C4-2B (cell line): ENCODE measurements at regions not wholly inside any gene's neighbourhood (a gene's known extent, or its start where the extent isn't known, plus 50 kb on each side); places are given as distances from the start of the nearest gene placed in this dataset.

ENCODE experiments used
- CTCF ChIP-seq: fragments of 450-650 bp; conservative IDR thresholded peaks from 2 replicates; pipeline ENCODE4 v1.5.1; 2017; ENCODE audit warnings: mild to moderate bottlenecking
- ZFX ChIP-seq: fragments of 450-650 bp; IDR thresholded peaks from 2 replicates; pipeline ENCODE4 v1.6.1; 2017

DNA sequence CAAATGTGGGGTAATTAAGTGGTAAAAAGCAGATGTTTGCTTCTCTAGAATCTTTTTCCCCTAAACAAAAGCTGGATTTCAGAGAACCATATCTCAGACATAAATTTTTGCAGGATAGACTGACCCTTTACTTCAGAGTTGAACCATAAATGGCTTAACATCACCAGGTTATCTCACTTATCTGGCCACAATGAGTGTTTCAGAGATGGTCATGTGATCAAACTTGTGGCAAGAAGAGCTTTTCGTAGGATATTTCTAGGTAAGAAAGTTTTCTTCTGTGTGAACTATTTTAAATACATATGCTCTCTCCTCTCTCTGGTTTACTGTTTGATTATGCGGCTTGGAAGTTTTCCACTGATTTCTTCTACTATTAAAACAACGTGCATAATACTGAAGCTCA is 270.2 kb upstream of the TFAP2D start:
- no peak for TF ChIP-seq CTCF
- TF ChIP-seq ZFX: no peak
